ENCODE measurements at regions not wholly inside any gene's neighbourhood (a gene's known extent, or its start where the extent isn't known, plus 50 kb on each side); places are given as distances from the start of the nearest gene placed in this dataset.

DNA sequence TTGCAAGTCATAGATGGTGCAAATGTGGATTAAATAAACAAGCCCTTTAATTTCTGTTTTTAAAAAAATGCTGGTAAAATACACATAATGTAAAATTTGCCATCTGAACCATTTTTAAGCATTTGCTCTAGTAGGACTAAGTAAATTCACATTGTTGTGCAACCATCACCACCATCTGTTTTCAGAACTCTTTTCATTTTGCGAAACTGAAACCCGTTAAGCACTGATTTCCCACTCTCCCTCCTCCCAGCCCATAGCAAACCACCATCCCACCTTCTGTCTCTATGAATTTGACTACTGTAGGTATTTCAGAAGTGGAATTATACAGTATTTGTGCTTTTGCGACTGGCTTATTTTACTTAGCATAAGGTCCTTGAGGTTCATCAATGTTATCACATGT, 103.3 kb upstream of the CNTLN start:
- TF ChIP-seq, protein P1, sequence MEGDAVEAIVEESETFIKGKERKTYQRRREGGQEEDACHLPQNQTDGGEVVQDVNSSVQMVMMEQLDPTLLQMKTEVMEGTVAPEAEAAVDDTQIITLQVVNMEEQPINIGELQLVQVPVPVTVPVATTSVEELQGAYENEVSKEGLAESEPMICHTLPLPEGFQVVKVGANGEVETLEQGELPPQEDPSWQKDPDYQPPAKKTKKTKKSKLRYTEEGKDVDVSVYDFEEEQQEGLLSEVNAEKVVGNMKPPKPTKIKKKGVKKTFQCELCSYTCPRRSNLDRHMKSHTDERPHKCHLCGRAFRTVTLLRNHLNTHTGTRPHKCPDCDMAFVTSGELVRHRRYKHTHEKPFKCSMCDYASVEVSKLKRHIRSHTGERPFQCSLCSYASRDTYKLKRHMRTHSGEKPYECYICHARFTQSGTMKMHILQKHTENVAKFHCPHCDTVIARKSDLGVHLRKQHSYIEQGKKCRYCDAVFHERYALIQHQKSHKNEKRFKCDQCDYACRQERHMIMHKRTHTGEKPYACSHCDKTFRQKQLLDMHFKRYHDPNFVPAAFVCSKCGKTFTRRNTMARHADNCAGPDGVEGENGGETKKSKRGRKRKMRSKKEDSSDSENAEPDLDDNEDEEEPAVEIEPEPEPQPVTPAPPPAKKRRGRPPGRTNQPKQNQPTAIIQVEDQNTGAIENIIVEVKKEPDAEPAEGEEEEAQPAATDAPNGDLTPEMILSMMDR (IDR thresholded peaks at IDR 0.05) = no peak
- H3K27ac Mint-ChIP-seq = no peak overlapping the region
- H3K36me3 Mint-ChIP-seq (ENCODE audit: low read depth) = no peaks in the 10 kb centered on the region
- H3K9me3 Mint-ChIP-seq = peaks cover 41% of the 10 kb centered on the region
- no peak overlapping the region for H3K4me3 Mint-ChIP-seq
- H3K4me1 Mint-ChIP-seq = no peaks in the 10 kb centered on the region
- H3K27me3 Mint-ChIP-seq (ENCODE audit: low read depth, poor library complexity) = no peaks in the 10 kb centered on the region
- DNase-seq = no peak

DNA sequence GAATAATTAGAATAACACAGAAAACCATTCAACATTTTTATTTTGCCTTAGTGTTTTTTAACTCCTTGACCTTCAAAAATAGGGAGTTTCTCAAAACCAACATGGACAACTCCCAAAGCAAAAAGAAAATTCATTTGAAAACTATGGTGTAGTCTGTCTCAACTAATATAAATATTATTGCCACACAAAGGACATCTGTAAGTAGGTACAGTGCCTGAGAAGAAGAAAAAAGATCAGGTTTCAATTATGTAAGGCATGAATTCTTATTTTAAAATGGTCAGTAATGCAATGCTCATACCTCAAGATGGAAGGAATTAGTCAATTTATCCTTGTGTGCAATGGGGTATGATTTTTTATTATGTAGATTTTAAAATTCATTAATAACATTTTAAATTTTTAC, 109.6 kb upstream of the CNTLN start:
- Mint-ChIP-seq H3K27ac (no peak overlapping the region), H3K27me3 (ENCODE audit: low read depth, poor library complexity) (no peaks in the 10 kb centered on the region), H3K9me3 (peaks cover 35% of the 10 kb centered on the region), H3K4me3 (no peak overlapping the region), H3K36me3 (ENCODE audit: low read depth) (no peaks in the 10 kb centered on the region), H3K4me1 (peaks cover under 1% of the 10 kb centered on the region)
- TF ChIP-seq, protein P1 (IDR thresholded peaks at IDR 0.05) = no peak
- no peak for DNase-seq

DNA sequence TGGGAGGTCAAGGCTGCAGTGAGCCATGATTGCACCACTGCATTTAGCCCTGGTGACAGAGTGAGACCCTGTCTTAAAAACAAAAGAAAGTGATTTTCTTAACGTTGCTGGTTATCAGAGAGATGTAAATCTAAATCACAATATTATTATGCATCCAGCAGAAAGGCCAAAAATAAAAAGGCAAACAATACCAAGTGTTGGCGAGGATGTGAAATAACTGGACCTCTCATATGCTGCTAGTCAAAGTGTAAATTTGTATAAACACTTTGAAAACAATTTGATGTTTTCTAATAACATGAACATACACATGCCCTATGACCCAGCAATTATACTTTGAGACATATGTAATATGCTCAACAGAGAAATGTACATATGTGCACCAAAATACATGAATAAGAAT, 110.7 kb upstream of the CNTLN start:
- TF ChIP-seq, protein P1 (IDR thresholded peaks at IDR 0.05) = no peak
- no peak for DNase-seq
- Mint-ChIP-seq H3K9me3 (peaks cover 25% of the 10 kb centered on the region), H3K27me3 (ENCODE audit: low read depth, poor library complexity) (no peaks in the 10 kb centered on the region), H3K36me3 (ENCODE audit: low read depth) (no peaks in the 10 kb centered on the region), H3K27ac (no peak overlapping the region), H3K4me3 (no peak overlapping the region), H3K4me1 (peaks cover 5% of the 10 kb centered on the region)

DNA sequence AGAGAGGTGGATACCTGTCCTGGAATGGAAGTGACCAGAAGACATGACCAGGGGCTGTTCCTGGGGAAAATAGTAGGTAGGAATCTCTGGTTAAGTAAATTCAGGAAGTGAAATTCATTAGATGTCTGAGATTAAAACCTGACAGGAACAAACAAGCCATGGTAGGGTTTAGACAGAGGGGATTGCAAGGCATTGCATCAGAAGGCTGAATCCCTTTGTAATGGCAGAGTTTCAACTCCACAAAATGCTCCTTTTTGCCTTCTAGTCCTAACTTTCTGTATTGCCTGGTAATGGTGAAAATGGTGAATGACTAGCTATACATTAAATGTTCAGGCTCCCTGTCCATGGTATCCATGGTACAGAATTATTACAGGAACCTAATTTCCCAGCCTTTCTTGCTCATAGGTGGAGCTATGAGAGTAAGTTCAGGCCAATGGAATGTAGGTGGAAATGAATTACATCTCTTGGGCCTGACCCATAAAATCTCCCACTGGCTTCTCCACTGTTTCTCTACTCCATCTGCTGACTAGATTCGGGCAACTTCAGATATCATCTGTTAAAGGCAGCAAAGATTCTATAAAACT, 113.4 kb upstream of the CNTLN start:
- peaks cover 25% of the 10 kb centered on the region for H3K9me3 Mint-ChIP-seq
- no peak overlapping the region for H3K27ac Mint-ChIP-seq
- H3K36me3 Mint-ChIP-seq (ENCODE audit: low read depth) = no peaks in the 10 kb centered on the region
- no peaks in the 10 kb centered on the region for H3K27me3 Mint-ChIP-seq (ENCODE audit: low read depth, poor library complexity)
- TF ChIP-seq, protein P1 (IDR thresholded peaks at IDR 0.05) = no peak
- no peak overlapping the region for H3K4me3 Mint-ChIP-seq
- H3K4me1 Mint-ChIP-seq = peaks cover 22% of the 10 kb centered on the region
- no peak for DNase-seq

DNA sequence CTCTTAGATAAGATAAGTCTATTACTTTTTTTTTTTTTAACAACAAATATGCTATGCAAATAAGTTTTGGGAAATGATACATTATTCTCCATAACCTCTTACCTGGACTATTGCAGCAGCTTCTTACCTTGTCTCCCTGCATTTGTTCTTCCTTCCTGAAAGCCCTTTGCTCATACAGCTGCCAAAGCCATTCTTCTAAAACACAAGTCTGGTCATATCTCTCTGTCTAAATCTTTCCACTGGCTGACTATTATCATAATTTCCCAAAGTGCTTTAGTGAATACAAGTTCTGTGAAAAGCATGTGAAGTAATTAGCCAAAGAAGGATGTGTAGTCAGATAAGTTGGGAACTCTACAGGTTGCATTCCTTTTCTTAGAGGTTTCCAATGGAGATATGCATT, 115.4 kb upstream of the CNTLN start:
- TF ChIP-seq, protein P1 (IDR thresholded peaks at IDR 0.05) = no peak
- Mint-ChIP-seq H3K27me3 (ENCODE audit: low read depth, poor library complexity) (no peaks in the 10 kb centered on the region), H3K36me3 (ENCODE audit: low read depth) (no peaks in the 10 kb centered on the region), H3K9me3 (peaks cover 18% of the 10 kb centered on the region), H3K4me3 (no peak overlapping the region), H3K27ac (no peak overlapping the region), H3K4me1 (peaks cover 22% of the 10 kb centered on the region)
- no peak for DNase-seq

DNA sequence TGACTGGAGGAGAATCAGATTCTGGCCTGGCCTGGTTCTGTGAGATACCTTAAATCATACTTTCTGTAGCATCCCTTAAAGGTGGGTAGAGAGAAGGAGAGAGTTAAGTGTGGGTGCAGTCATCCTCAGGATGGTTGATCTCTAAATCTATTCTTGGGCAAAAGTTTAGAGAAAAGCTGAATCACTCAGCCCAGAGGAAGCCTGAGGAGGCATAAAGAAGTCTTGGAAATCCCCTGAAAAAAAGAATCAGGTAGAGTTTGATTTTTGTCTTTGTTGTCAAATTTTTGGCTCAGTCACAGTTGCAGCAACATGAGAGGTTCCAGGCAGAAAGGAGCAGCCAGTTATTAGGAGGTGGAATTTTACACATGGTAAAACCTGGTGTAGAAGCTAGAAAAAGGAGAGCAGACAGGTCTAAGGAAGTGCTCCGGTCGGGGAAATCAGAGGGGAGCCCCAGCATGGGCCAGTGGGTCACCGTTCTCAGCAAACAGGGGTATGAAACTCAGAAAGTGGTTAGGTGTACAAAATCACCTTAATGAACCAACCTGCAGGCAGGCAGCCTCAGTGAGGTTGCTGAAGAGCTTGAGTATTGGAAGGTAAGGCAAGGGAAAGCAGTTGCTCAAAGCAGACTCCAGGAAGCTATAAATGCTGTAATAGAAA, 116.2 kb upstream of the CNTLN start:
- Mint-ChIP-seq H3K4me1 (peaks cover 22% of the 10 kb centered on the region), H3K36me3 (ENCODE audit: low read depth) (no peaks in the 10 kb centered on the region), H3K9me3 (peaks cover 11% of the 10 kb centered on the region), H3K27ac (peak overlapping the region; percentile 57), H3K27me3 (ENCODE audit: low read depth, poor library complexity) (no peaks in the 10 kb centered on the region), H3K4me3 (no peak overlapping the region)
- no peak for DNase-seq
- TF ChIP-seq, protein P1 (IDR thresholded peaks at IDR 0.05) = no peak
